ACC112 (cell line): ENCODE measurements at regions not wholly inside any gene's neighbourhood (a gene's known extent, or its start where the extent isn't known, plus 50 kb on each side); places are given as distances from the start of the nearest gene placed in this dataset.

Experiments
- H2AFZ ChIP-seq: fragments of 200-600 bp; sonication (generic); one replicate; pipeline ENCODE4 v1.6.0; 2017; ENCODE audit warnings: antibody characterized with exemption, low read length; ENCODE audit not compliant: unreplicated experiment
- H3K27ac ChIP-seq: fragments of 200-600 bp; sonication (generic); 2 replicates; pipeline ENCODE4 v1.5.1; 2014; ENCODE audit warnings: low read depth, mild to moderate bottlenecking, antibody characterized with exemption, low read length, moderate library complexity
- H3K27me3 ChIP-seq: fragments of 200-600 bp; sonication (generic); 2 replicates; pipeline ENCODE4 v1.6.1; 2014; ENCODE audit warnings: mild to moderate bottlenecking, antibody characterized with exemption, low read length, moderate library complexity, mixed read lengths; ENCODE audit not compliant: insufficient read depth
- H3K36me3 ChIP-seq: fragments of 200-600 bp; sonication (generic); 2 replicates; pipeline ENCODE4 v1.6.1; 2016; ENCODE audit warnings: mild to moderate bottlenecking, antibody characterized with exemption, low read length, moderate library complexity, mixed read lengths; ENCODE audit not compliant: insufficient read depth
- H3K4me1 ChIP-seq: fragments of 200-600 bp; sonication (generic); one replicate; pipeline ENCODE4 v1.6.1; 2016; ENCODE audit warnings: low read length, mixed read lengths; ENCODE audit not compliant: insufficient read depth, unreplicated experiment, control insufficient read depth
- H3K4me3 ChIP-seq: fragments of 200-600 bp; sonication (generic); 2 replicates; pipeline ENCODE4 v1.5.1; 2014; ENCODE audit warnings: mild to moderate bottlenecking, low read depth, low read length
- H3K79me2 ChIP-seq: fragments of 200-600 bp; sonication (generic); one replicate; pipeline ENCODE4 v1.6.0; 2016; ENCODE audit warnings: low read length; ENCODE audit not compliant: control insufficient read depth, unreplicated experiment, insufficient read depth

GRCh38 chr1:212190169-212190568, 95.0 kb upstream of the PPP2R5A start:
- Histone ChIP-seq H3K36me3 (no peaks in the 10 kb centered on the region), H2AFZ (no peak overlapping the region), H3K79me2 (no peaks in the 10 kb centered on the region), H3K27ac (no peak overlapping the region), H3K4me1 (peaks cover 4% of the 10 kb centered on the region), H3K27me3 (no peaks in the 10 kb centered on the region), H3K4me3 (no peak overlapping the region)

- Histone ChIP-seq H3K27me3 (no peaks in the 10 kb centered on the region), H3K27ac (no peak overlapping the region), H3K4me3 (no peak overlapping the region), H3K4me1 (no peaks in the 10 kb centered on the region), H3K79me2 (no peaks in the 10 kb centered on the region), H3K36me3 (no peaks in the 10 kb centered on the region), H2AFZ (no peak overlapping the region)
Observed at GRCh38 chr1:212192261-212192998, 92.8 kb upstream of the PPP2R5A start.

- no peak overlapping the region for H3K27ac ChIP-seq
- no peaks in the 10 kb centered on the region for H3K79me2 ChIP-seq
- H3K4me1 ChIP-seq = no peaks in the 10 kb centered on the region
- H3K4me3 ChIP-seq = no peak overlapping the region
- no peaks in the 10 kb centered on the region for H3K27me3 ChIP-seq
- H3K36me3 ChIP-seq = no peaks in the 10 kb centered on the region
- H2AFZ ChIP-seq = no peak overlapping the region
Observed at GRCh38 chr1:212196355-212196754, 88.9 kb upstream of the PPP2R5A start.

- Histone ChIP-seq H2AFZ (no peak overlapping the region), H3K27me3 (no peaks in the 10 kb centered on the region)
Observed at GRCh38 chr1:212201461-212201860, 83.7 kb upstream of the PPP2R5A start.

GRCh38 chr1:212203630-212204029, 81.6 kb upstream of the PPP2R5A start:
- H3K79me2 ChIP-seq = no peaks in the 10 kb centered on the region
- no peak overlapping the region for H2AFZ ChIP-seq

More at GRCh38 chr1:212201461-212201860, 83.7 kb upstream of the PPP2R5A start:
- Histone ChIP-seq H3K79me2 (no peaks in the 10 kb centered on the region), H3K4me3 (no peak overlapping the region), H3K36me3 (no peaks in the 10 kb centered on the region), H3K27ac (no peak overlapping the region), H3K4me1 (no peaks in the 10 kb centered on the region)

GRCh38 chr1:212205006-212205405, 80.2 kb upstream of the PPP2R5A start:
- Histone ChIP-seq H3K4me1 (no peaks in the 10 kb centered on the region), H3K4me3 (no peak overlapping the region), H3K27me3 (no peaks in the 10 kb centered on the region; the same call in 1 of the 2 replicates), H3K27ac (no peak overlapping the region), H3K36me3 (no peaks in the 10 kb centered on the region), H3K79me2 (no peaks in the 10 kb centered on the region), H2AFZ (no peak overlapping the region)

More at GRCh38 chr1:212203630-212204029, 81.6 kb upstream of the PPP2R5A start:
- no peaks in the 10 kb centered on the region for H3K27me3 ChIP-seq
- H3K27ac ChIP-seq = no peak overlapping the region
- H3K36me3 ChIP-seq = no peaks in the 10 kb centered on the region
- no peaks in the 10 kb centered on the region for H3K4me1 ChIP-seq
- H3K4me3 ChIP-seq = no peak overlapping the region

- Histone ChIP-seq H3K27me3 (no peaks in the 10 kb centered on the region; the same call in 1 of the 2 replicates), H3K4me3 (no peak overlapping the region), H3K4me1 (no peaks in the 10 kb centered on the region), H3K79me2 (no peaks in the 10 kb centered on the region), H2AFZ (no peak overlapping the region), H3K36me3 (no peaks in the 10 kb centered on the region), H3K27ac (no peak overlapping the region)
Observed at GRCh38 chr1:212205843-212206242, 79.4 kb upstream of the PPP2R5A start.

- Histone ChIP-seq H3K4me3 (no peak overlapping the region), H3K79me2 (no peaks in the 10 kb centered on the region), H3K27ac (no peak overlapping the region), H3K36me3 (no peaks in the 10 kb centered on the region), H2AFZ (no peak overlapping the region), H3K4me1 (no peaks in the 10 kb centered on the region), H3K27me3 (no peaks in the 10 kb centered on the region; the same call in 1 of the 2 replicates)
Observed at GRCh38 chr1:212207118-212207517, 78.1 kb upstream of the PPP2R5A start.

GRCh38 chr1:212207822-212208520, 77.2 kb upstream of the PPP2R5A start:
- Histone ChIP-seq H3K4me1 (no peaks in the 10 kb centered on the region), H2AFZ (no peak overlapping the region), H3K27ac (no peak overlapping the region), H3K4me3 (no peak overlapping the region), H3K79me2 (no peaks in the 10 kb centered on the region), H3K27me3 (no peaks in the 10 kb centered on the region; the same call in 1 of the 2 replicates), H3K36me3 (no peaks in the 10 kb centered on the region)

- no peak overlapping the region for H3K4me3 ChIP-seq
- peaks cover 3% of the 10 kb centered on the region; the same call in 1 of the 2 replicates for H3K27me3 ChIP-seq
- no peaks in the 10 kb centered on the region for H3K36me3 ChIP-seq
- H3K79me2 ChIP-seq = no peaks in the 10 kb centered on the region
- no peaks in the 10 kb centered on the region for H3K4me1 ChIP-seq
- no peak overlapping the region for H3K27ac ChIP-seq
- no peak overlapping the region for H2AFZ ChIP-seq
Observed at GRCh38 chr1:212208978-212209644, 76.1 kb upstream of the PPP2R5A start.
